AG04450 (cell line): ENCODE measurements at regions not wholly inside any gene's neighbourhood (a gene's known extent, or its start where the extent isn't known, plus 50 kb on each side); places are given as distances from the start of the nearest gene placed in this dataset.

Experiments used
- CTCF ChIA-PET: fragments of 300-600, 350-600 bp; formaldehyde crosslinking; extraction: SDS; loops from one replicate; lab custom pipeline; 2022; ENCODE audit warnings: antibody characterized with exemption, inconsistent platforms; lab: Charles Lee
- POLR2A ChIA-PET: fragments of 350-600 bp; formaldehyde crosslinking; extraction: SDS; loops from one replicate; lab custom pipeline; 2021; ENCODE audit warnings: antibody characterized with exemption, inconsistent platforms; lab: Yijun Ruan, JAX
- DNase-seq: peaks from one replicate; pipeline ENCODE4 v3.0.0-alpha.2; 2011; ENCODE audit warnings: low read depth, low spot score
- H3K27ac ChIP-seq: one replicate; pipeline ENCODE4 v1.5.1; 2012; ENCODE audit warnings: low read depth, low read length, control low read depth
- H3K27me3 ChIP-seq: one replicate; pipeline ENCODE4 v1.6.0; 2012; ENCODE audit warnings: low read length; ENCODE audit not compliant: control insufficient read depth, insufficient read depth
- H3K4me3 ChIP-seq: 2 replicates; pipeline ENCODE4 v1.5.1; 2011; ENCODE audit warnings: mild to moderate bottlenecking, low read depth, low read length, control low read depth
- H3K9me3 ChIP-seq: 2 replicates; pipeline ENCODE4 v1.5.1; 2012; ENCODE audit warnings: low read length; ENCODE audit not compliant: control insufficient read depth, insufficient read depth
- TF ChIP-seq, protein P1 (sequence below): IDR thresholded peaks from 2 replicates; pipeline ENCODE4 v1.5.1; 2011; ENCODE audit warnings: low read depth, low read length, control low read depth, inconsistent platforms

DNA sequence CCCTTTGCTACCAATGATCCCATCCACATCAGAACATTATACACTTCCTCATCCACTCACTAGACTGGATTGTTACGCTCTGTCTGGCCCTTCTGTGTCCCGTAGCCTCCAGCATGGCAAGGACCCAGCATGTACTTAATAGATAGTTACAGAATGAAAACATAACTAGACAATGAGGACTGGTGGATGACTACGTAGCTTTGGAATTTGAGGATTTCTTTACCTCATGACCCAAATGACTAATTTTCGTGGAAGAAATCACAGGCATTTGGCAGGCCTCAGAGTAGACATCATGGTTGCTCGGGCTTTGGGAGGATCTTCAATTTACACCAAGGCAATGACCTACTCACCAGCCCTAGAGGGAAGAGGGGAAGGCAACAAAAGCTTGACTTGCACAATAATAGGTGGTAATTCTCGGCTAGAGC, 299.8 kb downstream of the TLE1 start:
- POLR2A ChIA-PET: no interaction called here
- TF ChIP-seq, protein P1, sequence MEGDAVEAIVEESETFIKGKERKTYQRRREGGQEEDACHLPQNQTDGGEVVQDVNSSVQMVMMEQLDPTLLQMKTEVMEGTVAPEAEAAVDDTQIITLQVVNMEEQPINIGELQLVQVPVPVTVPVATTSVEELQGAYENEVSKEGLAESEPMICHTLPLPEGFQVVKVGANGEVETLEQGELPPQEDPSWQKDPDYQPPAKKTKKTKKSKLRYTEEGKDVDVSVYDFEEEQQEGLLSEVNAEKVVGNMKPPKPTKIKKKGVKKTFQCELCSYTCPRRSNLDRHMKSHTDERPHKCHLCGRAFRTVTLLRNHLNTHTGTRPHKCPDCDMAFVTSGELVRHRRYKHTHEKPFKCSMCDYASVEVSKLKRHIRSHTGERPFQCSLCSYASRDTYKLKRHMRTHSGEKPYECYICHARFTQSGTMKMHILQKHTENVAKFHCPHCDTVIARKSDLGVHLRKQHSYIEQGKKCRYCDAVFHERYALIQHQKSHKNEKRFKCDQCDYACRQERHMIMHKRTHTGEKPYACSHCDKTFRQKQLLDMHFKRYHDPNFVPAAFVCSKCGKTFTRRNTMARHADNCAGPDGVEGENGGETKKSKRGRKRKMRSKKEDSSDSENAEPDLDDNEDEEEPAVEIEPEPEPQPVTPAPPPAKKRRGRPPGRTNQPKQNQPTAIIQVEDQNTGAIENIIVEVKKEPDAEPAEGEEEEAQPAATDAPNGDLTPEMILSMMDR: no peak
- no peaks in the 10 kb centered on the region for H3K27me3 ChIP-seq
- DNase-seq: peak; percentile 92
- H3K27ac ChIP-seq: peak overlapping the region; percentile 79
- no peaks in the 10 kb centered on the region for H3K9me3 ChIP-seq
- no peak overlapping the region for H3K4me3 ChIP-seq
- CTCF ChIA-PET: no interaction called here

DNA sequence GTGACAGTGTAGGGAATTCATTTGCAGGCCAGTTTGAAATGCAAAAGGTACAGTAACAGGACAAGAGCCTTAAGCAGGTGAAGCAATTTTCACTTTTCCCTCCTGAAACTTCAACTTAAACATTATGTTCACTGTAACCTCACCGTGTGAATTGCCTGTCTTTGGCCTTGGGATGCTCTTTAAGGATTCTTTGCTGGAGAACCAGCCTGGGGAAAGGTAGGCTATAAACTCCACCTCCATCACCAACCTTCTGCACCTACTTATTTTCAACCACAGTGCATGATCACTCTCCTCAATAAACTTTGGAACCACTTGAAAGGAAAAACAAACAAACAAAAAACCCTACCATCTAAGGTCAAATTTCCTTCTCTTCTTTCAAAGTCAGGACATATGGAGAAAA, 300.5 kb downstream of the TLE1 start:
- POLR2A ChIA-PET: no interaction called here
- Histone ChIP-seq H3K9me3 (no peaks in the 10 kb centered on the region), H3K27ac (no peak overlapping the region), H3K27me3 (no peaks in the 10 kb centered on the region), H3K4me3 (no peak overlapping the region)
- TF ChIP-seq, protein P1: no peak
- no peak for DNase-seq
- CTCF ChIA-PET: no interaction called here

DNA sequence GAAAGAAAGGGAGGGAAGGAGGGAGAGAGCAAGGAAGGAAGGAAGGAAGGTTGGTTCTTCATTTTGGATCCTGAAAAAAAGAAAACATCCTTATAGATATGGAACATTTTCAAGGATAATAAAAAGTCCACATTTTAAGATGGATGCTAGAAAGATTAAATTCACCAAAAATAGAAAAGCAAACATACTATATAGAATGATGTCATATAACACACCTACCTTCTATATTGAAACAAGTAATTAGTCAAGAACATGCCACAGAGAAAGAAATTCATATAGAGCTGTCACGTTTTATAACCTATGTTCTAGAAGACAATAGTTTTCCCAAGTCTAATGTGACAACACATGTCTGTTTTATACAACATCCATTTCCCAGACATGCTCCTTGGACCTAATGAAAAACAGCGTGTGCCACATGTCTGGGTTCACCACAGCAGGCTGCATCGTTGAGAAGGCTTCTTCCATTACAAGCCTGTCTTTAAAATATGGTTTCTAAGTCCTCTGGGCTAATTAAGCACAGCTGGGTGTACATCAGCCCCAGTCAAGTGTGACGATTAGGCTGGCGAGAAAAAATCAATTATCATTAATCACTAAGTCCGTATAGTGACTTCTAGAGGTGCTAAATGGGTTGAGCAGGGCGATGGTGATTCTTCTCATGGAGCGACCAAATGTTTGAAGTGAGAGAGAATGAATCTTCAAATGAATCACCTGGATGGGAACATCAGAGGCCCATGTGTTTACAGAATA, 301.8 kb downstream of the TLE1 start:
- H3K9me3 ChIP-seq: no peaks in the 10 kb centered on the region
- ChIA-PET POLR2A (no interaction called here), CTCF (no interaction called here)
- H3K27me3 ChIP-seq: no peaks in the 10 kb centered on the region
- DNase-seq: no peak
- TF ChIP-seq, protein P1: no peak
- no peak overlapping the region for H3K4me3 ChIP-seq
- no peak overlapping the region for H3K27ac ChIP-seq

DNA sequence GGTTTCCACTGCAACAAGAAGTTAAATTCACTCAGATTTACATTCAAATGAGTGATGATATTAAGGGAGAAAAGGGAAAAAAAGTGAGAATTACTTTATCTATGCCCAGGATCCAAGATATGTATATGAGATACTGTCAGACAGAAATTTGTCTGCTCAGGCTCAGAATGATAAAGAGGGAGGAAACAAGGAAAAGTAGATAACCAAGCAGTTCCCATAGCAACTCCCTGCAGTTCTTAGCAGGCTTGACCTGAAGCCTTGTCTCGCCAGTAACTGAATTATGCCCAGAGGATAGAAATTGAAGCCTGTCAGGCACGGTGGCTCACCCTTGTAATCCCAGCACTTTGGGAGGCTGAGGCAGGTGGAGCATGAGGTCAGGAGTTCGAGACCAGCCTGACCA, 304.4 kb downstream of the TLE1 start:
- TF ChIP-seq, protein P1: no peak
- CTCF ChIA-PET: no interaction called here
- DNase-seq: no peak
- no peak overlapping the region for H3K27ac ChIP-seq
- H3K27me3 ChIP-seq: no peaks in the 10 kb centered on the region
- POLR2A ChIA-PET: no interaction called here
- no peak overlapping the region for H3K4me3 ChIP-seq
- H3K9me3 ChIP-seq: no peaks in the 10 kb centered on the region

DNA sequence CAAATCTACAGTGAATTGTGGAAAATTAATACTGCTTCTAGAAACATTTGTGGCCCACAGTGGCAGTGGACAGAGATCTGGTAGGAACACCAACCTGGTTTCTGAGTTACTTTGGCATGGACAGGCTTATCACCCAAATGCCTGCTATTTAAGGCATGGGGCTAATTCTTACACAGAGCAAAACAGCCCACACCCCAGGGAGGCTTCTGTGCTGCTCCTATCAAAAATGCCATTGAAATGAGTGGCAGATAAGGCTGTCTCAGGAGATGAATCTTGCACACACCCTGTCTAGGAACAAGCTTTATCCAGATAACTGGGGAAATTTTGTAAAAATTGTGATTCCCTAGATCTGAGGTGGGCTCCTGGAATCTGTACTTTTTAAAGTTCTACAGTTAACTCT, 307.1 kb downstream of the TLE1 start:
- no peaks in the 10 kb centered on the region for H3K9me3 ChIP-seq
- ChIA-PET CTCF (no interaction called here), POLR2A (no interaction called here)
- no peak for DNase-seq
- no peaks in the 10 kb centered on the region for H3K27me3 ChIP-seq
- H3K4me3 ChIP-seq: no peak overlapping the region
- TF ChIP-seq, protein P1: no peak
- no peak overlapping the region for H3K27ac ChIP-seq
